ENCODE measurements at regions not wholly inside any gene's neighbourhood (a gene's known extent, or its start where the extent isn't known, plus 50 kb on each side); places are given as distances from the start of the nearest gene placed in this dataset.
A peak's percentile ranks its signal among the peaks of the same experiment; 100 is the strongest.

GRCh38 chr12:19833775-19834501 lies 394.6 kb downstream of the AEBP2 start:
- H3K4me3 ChIP-seq (ENCODE audit: low read depth, low read length) = no peak overlapping the region
- DNase-seq (ENCODE audit: low read depth) = peak; percentile 58
- TF ChIP-seq, protein P1, sequence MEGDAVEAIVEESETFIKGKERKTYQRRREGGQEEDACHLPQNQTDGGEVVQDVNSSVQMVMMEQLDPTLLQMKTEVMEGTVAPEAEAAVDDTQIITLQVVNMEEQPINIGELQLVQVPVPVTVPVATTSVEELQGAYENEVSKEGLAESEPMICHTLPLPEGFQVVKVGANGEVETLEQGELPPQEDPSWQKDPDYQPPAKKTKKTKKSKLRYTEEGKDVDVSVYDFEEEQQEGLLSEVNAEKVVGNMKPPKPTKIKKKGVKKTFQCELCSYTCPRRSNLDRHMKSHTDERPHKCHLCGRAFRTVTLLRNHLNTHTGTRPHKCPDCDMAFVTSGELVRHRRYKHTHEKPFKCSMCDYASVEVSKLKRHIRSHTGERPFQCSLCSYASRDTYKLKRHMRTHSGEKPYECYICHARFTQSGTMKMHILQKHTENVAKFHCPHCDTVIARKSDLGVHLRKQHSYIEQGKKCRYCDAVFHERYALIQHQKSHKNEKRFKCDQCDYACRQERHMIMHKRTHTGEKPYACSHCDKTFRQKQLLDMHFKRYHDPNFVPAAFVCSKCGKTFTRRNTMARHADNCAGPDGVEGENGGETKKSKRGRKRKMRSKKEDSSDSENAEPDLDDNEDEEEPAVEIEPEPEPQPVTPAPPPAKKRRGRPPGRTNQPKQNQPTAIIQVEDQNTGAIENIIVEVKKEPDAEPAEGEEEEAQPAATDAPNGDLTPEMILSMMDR (IDR thresholded peaks at IDR 0.05; ENCODE audit: insufficient read depth, low read depth, low read length) = no peak

GRCh38 chr12:19834592-19834991 lies 395.3 kb downstream of the AEBP2 start:
- no peak for DNase-seq (ENCODE audit: low read depth)
- TF ChIP-seq, protein P1 (IDR thresholded peaks at IDR 0.05; ENCODE audit: insufficient read depth, low read depth, low read length) = no peak
- H3K4me3 ChIP-seq (ENCODE audit: low read depth, low read length) = no peak overlapping the region

- TF ChIP-seq, protein P1 (IDR thresholded peaks at IDR 0.05; ENCODE audit: insufficient read depth, low read depth, low read length) = no peak
- H3K4me3 ChIP-seq (ENCODE audit: low read depth, low read length) = no peak overlapping the region
- no peak for DNase-seq (ENCODE audit: low read depth)
Observed at GRCh38 chr12:19836056-19836455, 396.8 kb downstream of the AEBP2 start.

- DNase-seq (ENCODE audit: low read depth) = no peak
- TF ChIP-seq, protein P1 (IDR thresholded peaks at IDR 0.05; ENCODE audit: insufficient read depth, low read depth, low read length) = no peak
- no peak overlapping the region for H3K4me3 ChIP-seq (ENCODE audit: low read depth, low read length)
Observed at GRCh38 chr12:19836456-19836855, 397.2 kb downstream of the AEBP2 start.

DNA sequence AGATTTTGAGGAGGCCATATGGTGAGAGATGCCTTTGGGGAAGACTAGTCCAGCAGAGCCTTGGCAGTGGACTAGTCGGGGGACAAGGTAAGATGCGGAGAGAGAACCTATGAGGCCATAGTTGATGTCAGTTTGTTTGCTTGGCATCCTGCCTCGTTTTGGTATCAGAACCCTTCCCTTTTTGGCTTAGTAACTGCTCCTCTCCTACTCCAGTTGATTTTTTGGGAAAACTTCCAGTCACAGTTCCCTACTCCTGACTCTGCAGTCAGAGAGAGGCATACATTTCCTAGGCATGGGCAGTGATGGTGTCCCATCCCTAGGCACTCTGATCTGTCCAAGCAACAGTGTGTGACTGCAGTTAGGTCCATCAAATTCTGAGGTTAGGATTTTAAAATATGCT lies 398.3 kb downstream of the AEBP2 start:
- no peak overlapping the region for H3K4me3 ChIP-seq (ENCODE audit: low read depth, low read length)
- TF ChIP-seq, protein P1 (IDR thresholded peaks at IDR 0.05; ENCODE audit: insufficient read depth, low read depth, low read length) = no peak
- DNase-seq (ENCODE audit: low read depth) = no peak

DNA sequence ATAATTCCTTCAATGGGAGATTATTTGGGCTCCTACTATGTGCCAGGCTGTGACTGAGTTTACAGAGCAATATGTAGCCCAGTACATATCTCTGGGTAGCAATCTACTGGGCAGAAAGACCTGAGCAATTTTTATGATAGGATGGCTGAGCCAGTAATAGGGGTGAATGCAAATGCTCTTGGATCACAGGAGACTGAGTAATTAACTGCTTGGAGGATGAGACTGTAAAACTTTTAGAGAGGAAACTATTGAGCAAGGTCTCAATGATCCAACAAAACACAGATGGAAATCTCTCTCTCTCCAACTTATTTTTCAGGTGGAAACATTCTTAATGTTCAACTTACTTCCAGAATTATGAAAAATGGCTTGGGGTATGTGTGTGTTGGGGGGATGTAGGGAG lies 402.2 kb downstream of the AEBP2 start:
- TF ChIP-seq, protein P1 (IDR thresholded peaks at IDR 0.05; ENCODE audit: insufficient read depth, low read depth, low read length) = no peak
- peak; percentile 69 for DNase-seq (ENCODE audit: low read depth)
- no peak overlapping the region for H3K4me3 ChIP-seq (ENCODE audit: low read depth, low read length)

- no peak overlapping the region for H3K4me3 ChIP-seq (ENCODE audit: low read depth, low read length)
- TF ChIP-seq, protein P1 (IDR thresholded peaks at IDR 0.05; ENCODE audit: insufficient read depth, low read depth, low read length) = no peak
- no peak for DNase-seq (ENCODE audit: low read depth)
Observed at GRCh38 chr12:19842116-19842515, 402.8 kb downstream of the AEBP2 start.

Data from fibroblast of villous mesenchyme (primary cell).